HG03108 (cell line): ENCODE measurements at regions not wholly inside any gene's neighbourhood (a gene's known extent, or its start where the extent isn't known, plus 50 kb on each side); places are given as distances from the start of the nearest gene placed in this dataset.
"Not testable (repeated sequence)": the region's sequence is repeated elsewhere in the genome, so short reads cannot be mapped to it uniquely, and the experiment has no call there.

ENCODE experiments used
- ATAC-seq: cut with Tn5 transposase; IDR thresholded peaks from one replicate; pipeline ENCODE4 v1.9.1; 2021; ENCODE audit warnings: moderate library complexity; ENCODE audit not compliant: unreplicated experiment

GRCh38 chr4:27075603-27076002 lies 215.0 kb downstream of the STIM2 start:
- not testable (repeated sequence) for ATAC-seq

DNA sequence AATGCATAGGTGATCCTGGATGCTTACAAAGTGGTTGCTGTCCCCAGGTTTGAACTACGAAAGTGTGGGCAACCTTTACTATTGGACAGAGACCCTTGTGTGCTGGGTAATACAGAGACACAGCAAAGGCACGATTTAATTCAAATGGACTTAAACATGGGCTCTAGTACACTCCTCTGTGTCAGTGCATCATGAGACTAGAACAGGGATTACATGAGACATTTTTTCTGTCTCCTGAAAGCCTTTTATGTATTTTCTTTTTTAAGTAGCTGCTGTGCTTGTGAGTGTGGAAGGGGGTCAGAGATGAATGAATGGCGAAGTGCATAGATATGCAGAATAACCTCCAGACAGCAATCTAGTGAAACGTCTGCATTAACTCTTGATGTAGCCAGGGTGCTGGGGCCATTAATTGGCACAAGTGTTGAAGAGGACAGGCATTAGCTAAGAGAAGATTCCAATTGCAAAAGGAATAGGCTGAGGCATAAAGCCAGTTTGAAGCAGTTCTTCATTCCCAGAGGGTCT lies 218.4 kb downstream of the STIM2 start:
- ATAC-seq = no peak

DNA sequence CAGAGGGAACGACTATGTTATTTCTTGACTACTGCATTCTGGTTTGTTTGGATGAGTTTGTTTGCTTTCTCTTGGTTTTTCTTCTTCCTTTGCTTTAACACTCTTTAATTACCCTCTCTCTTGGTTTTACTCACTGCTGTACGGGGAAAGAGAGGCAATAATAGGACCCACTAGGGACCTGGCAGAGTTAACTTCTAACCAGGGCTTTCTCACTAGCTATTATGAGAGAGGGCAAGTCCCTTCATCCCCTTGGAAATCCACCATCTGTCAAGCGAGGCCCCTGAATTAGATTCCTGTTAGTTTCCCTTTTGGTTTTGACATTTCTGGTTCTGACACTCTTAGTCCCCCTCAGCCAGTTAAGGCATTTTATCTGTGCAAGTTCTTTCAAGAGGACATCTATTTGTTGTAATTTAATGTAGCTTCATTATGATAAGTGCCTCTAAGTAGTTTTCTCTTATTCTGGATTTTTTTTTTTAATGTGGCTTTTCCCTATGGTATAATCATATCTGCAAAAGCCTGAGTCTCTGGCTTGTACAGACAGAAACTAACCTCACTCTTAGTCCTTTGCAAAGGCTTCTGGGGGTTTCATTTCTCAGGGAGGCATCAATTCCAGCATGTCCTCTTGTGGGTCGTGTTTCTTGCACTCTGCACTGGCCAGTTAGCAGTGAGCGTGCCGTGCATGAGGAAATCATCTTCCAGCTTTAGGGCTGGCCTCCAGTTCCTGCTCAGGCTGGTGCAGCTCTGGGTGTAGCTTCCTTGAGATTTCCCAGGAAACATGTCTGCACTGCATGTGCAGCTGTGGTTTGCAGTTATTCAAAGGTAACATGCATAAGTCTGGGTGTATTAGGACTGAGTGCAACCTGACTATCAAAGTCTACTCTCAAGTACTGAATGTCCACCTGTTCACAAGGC lies 221.3 kb downstream of the STIM2 start:
- peak; percentile 68 for ATAC-seq

DNA sequence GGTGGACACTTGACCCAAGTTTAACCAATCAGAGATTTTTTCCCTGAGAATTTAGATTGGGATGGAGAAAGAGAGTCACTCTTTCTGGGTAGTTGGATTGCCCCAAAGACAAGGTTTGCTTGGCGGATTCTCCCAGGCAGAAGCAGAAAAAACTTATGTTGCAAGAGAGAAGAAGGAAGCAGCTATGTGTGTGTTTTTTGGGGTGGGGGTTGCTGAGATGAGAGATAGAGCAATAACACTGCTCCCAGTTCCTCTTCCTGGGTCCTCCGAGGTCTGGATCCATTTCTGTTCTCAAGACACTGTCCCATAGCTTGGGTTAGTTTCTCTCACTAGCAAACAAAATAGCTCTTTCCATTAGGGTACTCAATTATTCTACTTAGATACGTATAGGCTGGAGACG lies 222.1 kb downstream of the STIM2 start:
- no peak for ATAC-seq

GRCh38 chr4:27084685-27085361 lies 224.2 kb downstream of the STIM2 start:
- no peak for ATAC-seq

GRCh38 chr4:27085396-27085795 lies 224.8 kb downstream of the STIM2 start:
- ATAC-seq = no peak

- ATAC-seq = no peak
These were observed 226.8 kb downstream of the STIM2 start for GRCh38 chr4:27087306-27088045.

DNA sequence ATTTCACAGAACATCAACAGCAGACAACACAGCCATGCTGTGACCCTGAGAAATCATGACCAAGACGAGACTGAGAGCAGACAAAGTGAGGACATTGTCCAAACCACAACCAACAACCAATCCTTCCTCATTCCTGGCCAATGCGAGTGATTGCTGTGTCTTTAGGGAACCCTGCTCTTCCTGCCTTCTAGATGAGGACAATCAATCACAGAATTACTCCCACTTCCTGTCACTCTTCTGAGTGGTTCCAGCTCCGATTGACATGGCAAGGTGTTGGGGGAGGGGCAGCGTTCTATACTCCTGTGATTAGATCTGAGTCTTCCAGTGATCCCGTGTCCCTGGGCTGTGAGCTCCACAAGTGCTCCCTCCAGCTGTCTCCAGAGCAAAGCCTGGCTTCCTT lies 227.8 kb downstream of the STIM2 start:
- ATAC-seq = no peak

GRCh38 chr4:27089186-27089585 lies 228.5 kb downstream of the STIM2 start:
- no peak for ATAC-seq

GRCh38 chr4:27090406-27090805 lies 229.8 kb downstream of the STIM2 start:
- no peak for ATAC-seq

DNA sequence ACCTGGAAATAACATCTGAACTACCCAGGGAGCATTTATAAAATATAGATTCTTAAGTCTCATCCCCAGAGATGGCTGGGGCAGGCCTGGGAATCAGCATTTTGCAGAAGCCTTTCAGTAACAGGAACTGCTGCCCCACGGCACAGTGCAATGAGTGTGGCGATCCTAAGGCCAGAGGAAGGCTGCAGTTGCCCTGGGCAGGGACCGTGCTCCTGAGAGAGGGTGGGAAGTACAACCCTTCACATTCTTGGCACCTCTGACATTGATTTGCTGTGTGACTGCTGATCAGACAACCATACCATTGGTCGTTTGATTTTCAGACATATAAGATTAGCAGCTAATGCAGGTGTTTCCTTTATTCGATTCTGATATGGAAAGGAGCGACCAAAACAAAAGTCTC lies 233.6 kb downstream of the STIM2 start:
- no peak for ATAC-seq

GRCh38 chr4:27094783-27095182 lies 234.1 kb downstream of the STIM2 start:
- no peak for ATAC-seq

DNA sequence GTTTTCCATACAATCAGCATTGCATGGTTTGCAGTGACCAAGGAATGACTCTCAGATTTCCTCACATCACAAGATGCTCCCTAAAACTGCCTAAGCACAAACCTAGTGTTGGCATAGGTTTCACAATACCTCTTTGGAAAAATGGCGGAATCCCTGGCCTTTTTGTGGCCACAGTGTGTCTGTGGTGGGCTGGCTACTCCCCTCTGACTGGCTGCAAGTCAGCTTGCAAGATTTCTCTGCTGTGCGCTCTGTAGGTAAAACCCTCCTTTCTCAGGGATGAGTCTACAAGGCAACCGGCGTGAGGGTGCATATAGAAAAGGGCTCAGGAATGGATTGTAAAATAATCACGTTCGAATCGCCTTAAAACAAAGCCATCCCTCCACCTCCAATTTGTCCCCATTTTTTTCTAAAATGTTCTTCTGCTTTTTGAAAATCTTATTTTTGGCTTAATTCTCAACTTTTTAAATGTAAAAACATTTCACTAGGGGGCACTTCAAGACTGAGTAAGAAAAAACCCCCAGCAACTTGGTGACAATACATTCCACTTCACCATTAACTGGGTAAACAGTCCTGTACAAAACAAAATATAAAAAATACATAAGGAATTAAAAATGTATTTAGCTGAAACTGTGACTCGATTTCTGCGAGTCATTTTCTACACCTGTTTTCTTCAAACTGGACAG lies 235.6 kb downstream of the STIM2 start:
- no peak for ATAC-seq

DNA sequence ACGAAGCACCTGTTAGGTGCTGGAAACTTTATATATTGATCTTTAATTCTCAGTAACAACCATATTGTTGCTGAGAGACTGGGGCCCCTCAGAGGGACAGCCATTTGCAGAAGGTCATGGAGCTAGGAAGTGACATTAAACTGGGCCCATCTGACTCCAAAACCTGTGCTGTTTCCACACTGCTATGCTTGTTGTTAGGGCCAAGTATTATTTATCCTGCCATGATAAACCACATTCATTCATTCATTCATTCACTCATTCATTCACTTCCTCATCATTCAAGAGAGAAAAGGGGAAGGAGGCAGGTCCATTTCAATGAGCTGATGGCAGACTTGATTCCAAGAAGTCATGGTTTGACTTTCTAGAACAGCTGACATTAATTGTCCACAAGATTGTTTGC lies 237.4 kb downstream of the STIM2 start:
- ATAC-seq = no peak

GRCh38 chr4:27100713-27101112 lies 240.1 kb downstream of the STIM2 start:
- no peak for ATAC-seq

DNA sequence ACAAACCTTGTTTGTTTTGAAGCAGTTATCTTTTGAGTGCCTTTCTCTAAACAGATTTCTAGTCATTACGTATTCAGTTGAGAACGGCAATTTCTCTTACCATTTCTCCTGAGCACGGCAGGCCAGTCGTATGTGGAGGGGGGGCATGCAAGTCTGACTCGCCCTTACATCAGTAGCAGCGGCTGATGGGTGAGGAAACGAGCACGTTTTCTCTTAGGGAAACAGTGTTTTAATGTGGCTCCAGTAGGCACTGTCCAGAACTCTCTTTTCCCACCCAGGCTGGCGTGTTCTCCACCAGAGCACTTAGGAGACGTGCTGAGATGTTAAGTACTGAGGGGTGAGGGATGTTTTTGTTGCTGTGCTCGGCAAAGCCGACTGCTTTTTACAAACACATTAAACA lies 240.5 kb downstream of the STIM2 start:
- no peak for ATAC-seq

GRCh38 chr4:27101561-27101960 lies 240.9 kb downstream of the STIM2 start:
- ATAC-seq = no peak

DNA sequence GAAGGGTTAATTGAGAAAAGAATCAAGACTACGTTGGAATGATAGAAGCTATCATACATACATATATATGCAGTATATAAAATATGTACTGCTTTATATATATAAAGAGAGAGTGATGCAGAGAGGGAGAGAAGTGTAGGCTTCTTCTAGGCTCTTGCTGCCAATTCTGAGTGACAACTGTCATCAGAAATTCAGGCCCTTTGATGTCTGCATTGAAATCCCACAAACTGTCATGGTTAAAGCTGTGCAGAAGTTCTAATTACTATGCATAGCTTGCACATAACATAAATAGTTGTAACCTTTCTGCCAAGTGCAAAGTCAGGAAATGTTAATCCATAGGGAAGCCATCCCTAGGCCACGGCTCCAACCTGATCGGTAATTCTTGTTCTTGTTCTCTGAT lies 251.0 kb downstream of the STIM2 start:
- no peak for ATAC-seq

DNA sequence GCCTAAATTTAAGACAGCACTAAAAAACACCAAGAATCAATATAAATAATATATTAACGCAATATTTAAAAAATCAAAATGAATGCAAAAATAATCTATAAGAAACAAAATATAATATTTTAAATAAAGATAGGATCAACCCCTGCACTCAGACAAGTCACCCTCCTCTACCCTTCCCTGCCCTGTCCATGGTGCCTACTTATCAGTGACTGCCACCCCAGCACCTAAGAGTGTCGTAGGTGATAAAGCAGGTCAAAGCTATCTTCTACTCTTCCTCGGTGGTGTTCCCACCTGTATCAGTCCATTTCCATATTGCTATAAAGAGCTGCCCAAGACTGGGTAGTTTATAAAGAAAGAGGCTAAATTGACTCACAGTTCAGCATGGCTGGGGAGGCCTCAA lies 251.9 kb downstream of the STIM2 start:
- ATAC-seq = no peak

DNA sequence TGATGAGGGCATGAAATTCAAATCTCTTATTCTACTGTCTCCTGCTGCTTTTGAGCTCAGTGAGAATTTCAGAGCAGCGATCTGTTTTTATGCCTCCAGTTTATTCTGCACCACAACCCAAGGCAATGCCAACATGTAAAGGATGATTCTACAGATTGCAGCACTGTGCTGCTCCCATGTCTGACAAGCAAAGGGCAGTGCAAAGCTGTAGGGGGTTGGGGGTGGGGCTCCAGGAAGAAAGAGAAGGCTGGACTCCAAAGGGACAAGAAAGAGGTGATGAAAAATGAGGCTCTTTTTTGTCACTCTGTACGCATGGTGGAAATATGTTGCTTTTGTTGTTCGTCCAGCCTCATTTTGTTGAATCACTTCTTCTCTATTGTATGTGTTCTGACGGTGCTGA lies 254.6 kb downstream of the STIM2 start:
- ATAC-seq = no peak

GRCh38 chr4:27117453-27117852 lies 256.8 kb downstream of the STIM2 start:
- ATAC-seq = no peak
